Activated CD4-positive, alpha-beta T cell treated with anti-CD3 and anti-CD28 coated beads for 24 hours (primary cell): ENCODE measurements at regions not wholly inside any gene's neighbourhood (a gene's known extent, or its start where the extent isn't known, plus 50 kb on each side); places are given as distances from the start of the nearest gene placed in this dataset.

Experiments used
- DNase-seq, 2 donors: peaks; one replicate each; pipeline ENCODE4 v3.0.0-alpha.2; 2020; ENCODE audit warnings: low read depth in 2 of 2

- DNase-seq: no peak
Observed at GRCh38 chr14:38770251-38770650, 332.8 kb downstream of the SEC23A start.

- no peak for DNase-seq
Observed at GRCh38 chr14:38762845-38763244, 340.2 kb downstream of the SEC23A start.

GRCh38 chr14:38762426-38762825, 340.6 kb downstream of the SEC23A start:
- no peak for DNase-seq

- no peak for DNase-seq
Observed at GRCh38 chr14:38761033-38761432, 342.0 kb downstream of the SEC23A start.

- DNase-seq: no peak
Observed at GRCh38 chr14:38758661-38759060, 344.4 kb downstream of the SEC23A start.

- DNase-seq: no peak
Observed at GRCh38 chr14:38755036-38755435, 348.0 kb downstream of the SEC23A start.

GRCh38 chr14:38752750-38753149, 350.3 kb downstream of the SEC23A start:
- no peak for DNase-seq

GRCh38 chr14:38752341-38752740, 350.7 kb downstream of the SEC23A start:
- no peak for DNase-seq

GRCh38 chr14:38751459-38751858, 351.6 kb downstream of the SEC23A start:
- DNase-seq: no peak

- DNase-seq: no peak
Observed at GRCh38 chr14:38749936-38750335, 353.1 kb downstream of the SEC23A start.

- DNase-seq: no peak
Observed at GRCh38 chr14:38745861-38746260, 357.2 kb downstream of the SEC23A start.

- no peak for DNase-seq
Observed at GRCh38 chr14:38743966-38744584, 359.0 kb downstream of the SEC23A start.

- no peak for DNase-seq
Observed at GRCh38 chr14:38737686-38738407, 365.2 kb downstream of the SEC23A start.

GRCh38 chr14:38735005-38735404, 368.0 kb downstream of the SEC23A start:
- no peak for DNase-seq

GRCh38 chr14:38731962-38732361, 371.1 kb downstream of the SEC23A start:
- DNase-seq: no peak

- no peak for DNase-seq
Observed at GRCh38 chr14:38730420-38730819, 372.6 kb downstream of the SEC23A start.

GRCh38 chr14:38727731-38728130, 375.3 kb downstream of the SEC23A start:
- no peak for DNase-seq

GRCh38 chr14:38724621-38725020, 378.4 kb downstream of the SEC23A start:
- DNase-seq: no peak

- DNase-seq: no peak
Observed at GRCh38 chr14:38723959-38724358, 379.1 kb downstream of the SEC23A start.

GRCh38 chr14:38723277-38723676, 379.8 kb downstream of the SEC23A start:
- no peak for DNase-seq

GRCh38 chr14:38721822-38722431, 381.1 kb downstream of the SEC23A start:
- peak in 1 of 2 donors; percentile 14 for DNase-seq

- no peak for DNase-seq
Observed at GRCh38 chr14:38718519-38718918, 384.5 kb downstream of the SEC23A start.

GRCh38 chr14:38716926-38717325, 386.1 kb downstream of the SEC23A start:
- no peak for DNase-seq
